Ascending aorta (tissue), 2 donors: ENCODE measurements at regions not wholly inside any gene's neighbourhood (a gene's known extent, or its start where the extent isn't known, plus 50 kb on each side); places are given as distances from the start of the nearest gene placed in this dataset.
"Not testable (repeated sequence)": the region's sequence is repeated elsewhere in the genome, so short reads cannot be mapped to it uniquely, and the experiment has no call there.

ENCODE experiments used
- DNase-seq, 2 donors: peaks; one replicate each; pipeline ENCODE4 v3.0.0-alpha.2; 2019; ENCODE audit warnings: low spot score in 2 of 2
- H3K27ac ChIP-seq, 2 donors: fragments of 200-600 bp; sonication (generic); one replicate each; pipeline ENCODE4 v1.5.1; 2016 to 2017; ENCODE audit warnings: mild to moderate bottlenecking in 1 of 2
- H3K27me3 ChIP-seq: fragments of 200-600 bp; sonication (generic); one replicate; pipeline ENCODE4 v1.5.1; 2017
- H3K36me3 ChIP-seq, 2 donors: fragments of 200-600 bp; sonication (generic); one replicate each; pipeline ENCODE4 v1.5.1; 2016
- H3K4me1 ChIP-seq, 2 donors: fragments of 200-600 bp; sonication (generic); one replicate each; pipeline ENCODE4 v1.5.1; 2016 to 2017; ENCODE audit warnings: mild to moderate bottlenecking in 1 of 2
- H3K4me3 ChIP-seq, 2 donors: fragments of 200-600 bp; sonication (generic); one replicate each; pipeline ENCODE4 v1.5.1; 2016 to 2017; ENCODE audit warnings: mild to moderate bottlenecking in 1 of 2
- H3K9me3 ChIP-seq, 2 donors: fragments of 200-600 bp; sonication (generic); one replicate each; pipeline ENCODE4 v1.5.1; 2016
- intact Hi-C: fragments of 100-400 bp; cut with DNase I; formaldehyde crosslinking; loops from one replicate; pipeline ENCODE4 v1.15.1; 2023
- TF ChIP-seq, protein P1 (sequence below), 3 experiments: fragments of 200-600 bp in 2 of 3; fragments of 450-650 bp in 1 of 3; sonication (generic) in 2 of 3; IDR thresholded peaks; one replicate each; pipeline ENCODE4 v1.5.1; 2016 to 2019; ENCODE audit warnings: antibody characterized with exemption in 3 of 3, mild to moderate bottlenecking in 1 of 3, moderate library complexity in 1 of 3

- no peak overlapping the region for H3K4me3 ChIP-seq
- H3K27ac ChIP-seq = no peak overlapping the region
- intact Hi-C loops = no loop called here
- TF ChIP-seq, protein P1, sequence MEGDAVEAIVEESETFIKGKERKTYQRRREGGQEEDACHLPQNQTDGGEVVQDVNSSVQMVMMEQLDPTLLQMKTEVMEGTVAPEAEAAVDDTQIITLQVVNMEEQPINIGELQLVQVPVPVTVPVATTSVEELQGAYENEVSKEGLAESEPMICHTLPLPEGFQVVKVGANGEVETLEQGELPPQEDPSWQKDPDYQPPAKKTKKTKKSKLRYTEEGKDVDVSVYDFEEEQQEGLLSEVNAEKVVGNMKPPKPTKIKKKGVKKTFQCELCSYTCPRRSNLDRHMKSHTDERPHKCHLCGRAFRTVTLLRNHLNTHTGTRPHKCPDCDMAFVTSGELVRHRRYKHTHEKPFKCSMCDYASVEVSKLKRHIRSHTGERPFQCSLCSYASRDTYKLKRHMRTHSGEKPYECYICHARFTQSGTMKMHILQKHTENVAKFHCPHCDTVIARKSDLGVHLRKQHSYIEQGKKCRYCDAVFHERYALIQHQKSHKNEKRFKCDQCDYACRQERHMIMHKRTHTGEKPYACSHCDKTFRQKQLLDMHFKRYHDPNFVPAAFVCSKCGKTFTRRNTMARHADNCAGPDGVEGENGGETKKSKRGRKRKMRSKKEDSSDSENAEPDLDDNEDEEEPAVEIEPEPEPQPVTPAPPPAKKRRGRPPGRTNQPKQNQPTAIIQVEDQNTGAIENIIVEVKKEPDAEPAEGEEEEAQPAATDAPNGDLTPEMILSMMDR (IDR thresholded peaks at IDR 0.05) = no peak
- no peaks in the 10 kb centered on the region for H3K36me3 ChIP-seq
- no peak for DNase-seq
- no peaks in the 10 kb centered on the region for H3K27me3 ChIP-seq
- H3K9me3 ChIP-seq = no peaks in the 10 kb centered on the region
- no peaks in the 10 kb centered on the region for H3K4me1 ChIP-seq
These were observed 1362.2 kb downstream of the OLFM4 start for GRCh38 chr13:54390841-54391240.

- H3K36me3 ChIP-seq = no peaks in the 10 kb centered on the region
- DNase-seq = no peak
- no peak overlapping the region for H3K4me3 ChIP-seq
- no peak overlapping the region for H3K27ac ChIP-seq
- H3K27me3 ChIP-seq = no peaks in the 10 kb centered on the region
- no peaks in the 10 kb centered on the region for H3K4me1 ChIP-seq
- intact Hi-C loops = no loop called here
- TF ChIP-seq, protein P1 (IDR thresholded peaks at IDR 0.05) = no peak
- no peaks in the 10 kb centered on the region for H3K9me3 ChIP-seq
These were observed 1365.6 kb downstream of the OLFM4 start for GRCh38 chr13:54394085-54394700.

GRCh38 chr13:54394908-54395307 lies 1366.3 kb downstream of the OLFM4 start:
- Histone ChIP-seq H3K27ac (no peak overlapping the region), H3K36me3 (no peaks in the 10 kb centered on the region), H3K4me3 (no peak overlapping the region), H3K27me3 (no peaks in the 10 kb centered on the region), H3K4me1 (no peaks in the 10 kb centered on the region), H3K9me3 (no peaks in the 10 kb centered on the region)
- DNase-seq = no peak
- TF ChIP-seq, protein P1 (IDR thresholded peaks at IDR 0.05) = no peak
- intact Hi-C loops = no loop called here

GRCh38 chr13:54402495-54402894 lies 1373.9 kb downstream of the OLFM4 start:
- no peaks in the 10 kb centered on the region for H3K4me1 ChIP-seq
- intact Hi-C loops = no loop called here
- no peak for DNase-seq
- no peaks in the 10 kb centered on the region for H3K9me3 ChIP-seq
- H3K27me3 ChIP-seq = no peaks in the 10 kb centered on the region
- TF ChIP-seq, protein P1 (IDR thresholded peaks at IDR 0.05) = no peak
- H3K27ac ChIP-seq = no peak overlapping the region
- no peaks in the 10 kb centered on the region for H3K36me3 ChIP-seq
- no peak overlapping the region for H3K4me3 ChIP-seq

- intact Hi-C loops = no loop called here
- H3K4me3 ChIP-seq = no peak overlapping the region
These were observed 1387.2 kb downstream of the OLFM4 start for GRCh38 chr13:54415753-54416366.

GRCh38 chr13:54422946-54423345 lies 1394.3 kb downstream of the OLFM4 start:
- H3K9me3 ChIP-seq, H3K4me1 ChIP-seq, DNase-seq, H3K27me3 ChIP-seq, H3K36me3 ChIP-seq, H3K27ac ChIP-seq, intact Hi-C loops, H3K4me3 ChIP-seq: not testable (repeated sequence)

More at GRCh38 chr13:54415753-54416366, 1387.2 kb downstream of the OLFM4 start:
- H3K9me3 ChIP-seq = no peaks in the 10 kb centered on the region
- TF ChIP-seq, protein P1 (IDR thresholded peaks at IDR 0.05) = no peak
- H3K27ac ChIP-seq = no peak overlapping the region
- DNase-seq = no peak
- no peaks in the 10 kb centered on the region for H3K27me3 ChIP-seq
- H3K4me1 ChIP-seq = no peaks in the 10 kb centered on the region
- H3K36me3 ChIP-seq = no peaks in the 10 kb centered on the region
